ENCODE measurements at regions not wholly inside any gene's neighbourhood (a gene's known extent, or its start where the extent isn't known, plus 50 kb on each side); places are given as distances from the start of the nearest gene placed in this dataset.

DNA sequence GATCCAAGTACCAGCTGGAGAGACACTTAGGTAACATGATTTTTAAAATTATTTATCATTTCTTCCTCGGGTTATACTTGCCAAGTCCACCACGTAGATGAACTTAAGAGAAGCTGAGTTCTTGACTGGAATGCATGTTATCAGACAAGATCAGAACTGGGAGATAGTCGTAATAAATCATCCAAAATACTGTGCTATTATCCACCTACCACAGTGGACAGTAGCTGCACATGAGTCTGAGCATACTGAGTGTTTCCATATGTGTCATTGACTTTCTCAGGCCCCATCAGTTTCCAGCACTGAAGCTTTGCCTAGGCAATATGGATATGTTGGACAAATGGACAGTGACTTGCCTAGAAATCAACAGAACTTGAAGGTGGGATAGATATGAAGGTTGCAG, 77.9 kb upstream of the RRP15 start:
- TF ChIP-seq EZH2 (IDR thresholded peaks at IDR 0.05; ENCODE audit: borderline replicate concordance, low read depth, low read length, poor library complexity, severe bottlenecking) (no peak), CTCF (conservative IDR thresholded peaks at IDR 0.05; ENCODE audit: low read depth, low read length) (no peak)

All from A673 (cell line).